ENCODE measurements at regions not wholly inside any gene's neighbourhood (a gene's known extent, or its start where the extent isn't known, plus 50 kb on each side); places are given as distances from the start of the nearest gene placed in this dataset.

GRCh38 chr3:68336042-68336441, 596.3 kb downstream of the TAFA4 start:
- Histone ChIP-seq H4K20me1 (no peaks in the 10 kb centered on the region), H3K27me3 (no peaks in the 10 kb centered on the region), H3K27ac (no peak overlapping the region), H3K9ac (no peak overlapping the region), H3K4me2 (no peak overlapping the region), H3K4me1 (no peaks in the 10 kb centered on the region), H3K4me3 (no peak overlapping the region), H3K36me3 (no peaks in the 10 kb centered on the region), H3K9me3 (no peaks in the 10 kb centered on the region)
- no peak for TF ChIP-seq Cebpa-rat (IDR thresholded peaks at IDR 0.05)

- Histone ChIP-seq H4K20me1 (no peaks in the 10 kb centered on the region), H3K36me3 (no peaks in the 10 kb centered on the region)
These were observed 597.9 kb downstream of the TAFA4 start for GRCh38 chr3:68334367-68334986.

GRCh38 chr3:68328049-68328448, 604.3 kb downstream of the TAFA4 start:
- Histone ChIP-seq H3K9me3 (no peaks in the 10 kb centered on the region), H3K27ac (no peak overlapping the region), H3K4me3 (no peak overlapping the region), H4K20me1 (no peaks in the 10 kb centered on the region), H3K27me3 (no peaks in the 10 kb centered on the region), H3K36me3 (no peaks in the 10 kb centered on the region), H3K9ac (no peak overlapping the region), H3K4me1 (no peaks in the 10 kb centered on the region), H3K4me2 (no peak overlapping the region)
- TF ChIP-seq Cebpa-rat (IDR thresholded peaks at IDR 0.05), result no peak

More at GRCh38 chr3:68334367-68334986, 597.9 kb downstream of the TAFA4 start:
- H3K27ac ChIP-seq, result no peak overlapping the region
- no peaks in the 10 kb centered on the region for H3K9me3 ChIP-seq
- H3K4me3 ChIP-seq, result no peak overlapping the region
- H3K4me2 ChIP-seq, result no peak overlapping the region
- no peaks in the 10 kb centered on the region for H3K27me3 ChIP-seq
- no peak overlapping the region for H3K9ac ChIP-seq
- no peak for TF ChIP-seq Cebpa-rat (IDR thresholded peaks at IDR 0.05)
- no peaks in the 10 kb centered on the region for H3K4me1 ChIP-seq

GRCh38 chr3:68315964-68316363, 616.4 kb downstream of the TAFA4 start:
- Histone ChIP-seq H3K4me3 (no peak overlapping the region), H3K9me3 (peaks cover 9% of the 10 kb centered on the region; the same call in 1 of the 2 replicates), H4K20me1 (no peaks in the 10 kb centered on the region), H3K4me1 (no peaks in the 10 kb centered on the region), H3K27me3 (no peaks in the 10 kb centered on the region), H3K27ac (no peak overlapping the region), H3K4me2 (no peak overlapping the region), H3K9ac (no peak overlapping the region), H3K36me3 (no peaks in the 10 kb centered on the region)
- TF ChIP-seq Cebpa-rat (IDR thresholded peaks at IDR 0.05), result no peak

- H3K4me2 ChIP-seq, result no peak overlapping the region
- no peaks in the 10 kb centered on the region for H4K20me1 ChIP-seq
- H3K4me3 ChIP-seq, result no peak overlapping the region
- peaks cover 9% of the 10 kb centered on the region; the same call in 1 of the 2 replicates for H3K9me3 ChIP-seq
- no peaks in the 10 kb centered on the region for H3K4me1 ChIP-seq
- H3K27me3 ChIP-seq, result no peaks in the 10 kb centered on the region
- H3K27ac ChIP-seq, result no peak overlapping the region
- no peak overlapping the region for H3K9ac ChIP-seq
- TF ChIP-seq Cebpa-rat (IDR thresholded peaks at IDR 0.05), result no peak
- H3K36me3 ChIP-seq, result no peaks in the 10 kb centered on the region
These were observed 616.8 kb downstream of the TAFA4 start for GRCh38 chr3:68315546-68315945.

GRCh38 chr3:68306571-68306970, 625.8 kb downstream of the TAFA4 start:
- no peak for TF ChIP-seq Cebpa-rat (IDR thresholded peaks at IDR 0.05)
- no peak overlapping the region for H3K4me3 ChIP-seq
- no peaks in the 10 kb centered on the region for H4K20me1 ChIP-seq

GRCh38 chr3:68295457-68295856, 636.9 kb downstream of the TAFA4 start:
- H3K27ac ChIP-seq, result no peak overlapping the region
- no peaks in the 10 kb centered on the region for H3K4me1 ChIP-seq
- H3K27me3 ChIP-seq, result no peaks in the 10 kb centered on the region
- H3K9me3 ChIP-seq, result peaks cover 10% of the 10 kb centered on the region; the same call in 1 of the 2 replicates
- H3K36me3 ChIP-seq, result no peaks in the 10 kb centered on the region
- no peaks in the 10 kb centered on the region for H4K20me1 ChIP-seq
- H3K9ac ChIP-seq, result no peak overlapping the region
- no peak for TF ChIP-seq Cebpa-rat (IDR thresholded peaks at IDR 0.05)
- H3K4me2 ChIP-seq, result no peak overlapping the region
- H3K4me3 ChIP-seq, result no peak overlapping the region

More at GRCh38 chr3:68306571-68306970, 625.8 kb downstream of the TAFA4 start:
- Histone ChIP-seq H3K9ac (no peak overlapping the region), H3K9me3 (no peaks in the 10 kb centered on the region), H3K27ac (no peak overlapping the region), H3K4me1 (no peaks in the 10 kb centered on the region), H3K4me2 (no peak overlapping the region), H3K27me3 (no peaks in the 10 kb centered on the region), H3K36me3 (no peaks in the 10 kb centered on the region)

GRCh38 chr3:68290333-68290732, 635.9 kb upstream of the SUCLG2 start:
- no peak overlapping the region for H3K4me3 ChIP-seq

GRCh38 chr3:68288085-68288484, 633.7 kb upstream of the SUCLG2 start:
- Histone ChIP-seq H3K27me3 (no peaks in the 10 kb centered on the region), H4K20me1 (no peaks in the 10 kb centered on the region), H3K4me1 (no peaks in the 10 kb centered on the region), H3K36me3 (no peaks in the 10 kb centered on the region), H3K9ac (no peak overlapping the region), H3K4me3 (no peak overlapping the region), H3K27ac (no peak overlapping the region), H3K9me3 (no peaks in the 10 kb centered on the region), H3K4me2 (no peak overlapping the region)
- no peak for TF ChIP-seq Cebpa-rat (IDR thresholded peaks at IDR 0.05)

More at GRCh38 chr3:68290333-68290732, 635.9 kb upstream of the SUCLG2 start:
- H3K27me3 ChIP-seq, result no peaks in the 10 kb centered on the region
- no peak for TF ChIP-seq Cebpa-rat (IDR thresholded peaks at IDR 0.05)
- H3K4me1 ChIP-seq, result no peaks in the 10 kb centered on the region
- no peaks in the 10 kb centered on the region for H3K36me3 ChIP-seq
- H4K20me1 ChIP-seq, result no peaks in the 10 kb centered on the region
- H3K4me2 ChIP-seq, result no peak overlapping the region
- no peak overlapping the region for H3K27ac ChIP-seq
- no peaks in the 10 kb centered on the region for H3K9me3 ChIP-seq
- no peak overlapping the region for H3K9ac ChIP-seq

GRCh38 chr3:68287101-68287500, 632.7 kb upstream of the SUCLG2 start:
- H3K36me3 ChIP-seq, result no peaks in the 10 kb centered on the region
- no peak for TF ChIP-seq Cebpa-rat (IDR thresholded peaks at IDR 0.05)
- H3K9ac ChIP-seq, result no peak overlapping the region
- no peaks in the 10 kb centered on the region for H3K4me1 ChIP-seq
- H3K9me3 ChIP-seq, result no peaks in the 10 kb centered on the region
- no peaks in the 10 kb centered on the region for H3K27me3 ChIP-seq
- no peak overlapping the region for H3K4me3 ChIP-seq
- H3K27ac ChIP-seq, result no peak overlapping the region
- H3K4me2 ChIP-seq, result no peak overlapping the region
- H4K20me1 ChIP-seq, result no peaks in the 10 kb centered on the region

GRCh38 chr3:68274286-68274685, 619.9 kb upstream of the SUCLG2 start:
- Histone ChIP-seq H3K4me1 (no peaks in the 10 kb centered on the region), H3K27ac (no peak overlapping the region), H3K9me3 (no peaks in the 10 kb centered on the region), H3K9ac (no peak overlapping the region), H3K4me3 (no peak overlapping the region), H3K36me3 (no peaks in the 10 kb centered on the region), H4K20me1 (no peaks in the 10 kb centered on the region), H3K27me3 (no peaks in the 10 kb centered on the region), H3K4me2 (no peak overlapping the region)
- no peak for TF ChIP-seq Cebpa-rat (IDR thresholded peaks at IDR 0.05)

Measured in BLaER1 (cell line).